Fibroblast of lung (primary cell): ENCODE measurements at regions not wholly inside any gene's neighbourhood (a gene's known extent, or its start where the extent isn't known, plus 50 kb on each side); places are given as distances from the start of the nearest gene placed in this dataset.

Source experiments
- DNase-seq, 2 donors: peaks; one replicate each; pipeline versions ENCODE4 v3.0.0 to v3.0.0-alpha.2; 2010; ENCODE audit warnings: low read depth in 2 of 2
- H2AFZ ChIP-seq: 2 replicates; pipeline ENCODE4 v1.5.1; 2012; ENCODE audit warnings: low read length, control low read depth, inconsistent platforms
- H3K27ac ChIP-seq: 2 replicates; pipeline ENCODE4 v1.5.1; 2011; ENCODE audit warnings: low read length, control low read depth; ENCODE audit not compliant: insufficient read depth
- H3K27me3 ChIP-seq: 2 replicates; pipeline ENCODE4 v1.5.1; 2011; ENCODE audit warnings: mild to moderate bottlenecking, low read length; ENCODE audit not compliant: control insufficient read depth, insufficient read depth
- H3K36me3 ChIP-seq: 2 replicates; pipeline ENCODE4 v1.5.1; 2011; ENCODE audit warnings: low read length; ENCODE audit not compliant: control insufficient read depth, insufficient read depth
- H3K4me1 ChIP-seq: 2 replicates; pipeline ENCODE4 v1.5.1; 2011; ENCODE audit warnings: low read length; ENCODE audit not compliant: control insufficient read depth, insufficient read depth; ENCODE audit errors: extremely low read depth
- H3K4me2 ChIP-seq: 2 replicates; pipeline ENCODE4 v1.5.1; 2011; ENCODE audit warnings: low read length, control low read depth; ENCODE audit not compliant: insufficient read depth; ENCODE audit errors: extremely low read depth
- H3K4me3 ChIP-seq, 4 experiments: fragments of 200-600 bp in 1 of 4; sonication (generic) in 1 of 4; replicated peaks in 1 of 4; 2 replicates each; pipeline ENCODE4 v1.5.1; 2011 to 2016; ENCODE audit warnings: low read length in 4 of 4, low read depth in 3 of 4, mild to moderate bottlenecking in 3 of 4, control low read depth in 2 of 4, inconsistent platforms in 1 of 4, mixed read lengths in 1 of 4; ENCODE audit not compliant: insufficient read depth in 1 of 4; ENCODE audit errors: control extremely low read depth in 1 of 4
- H3K79me2 ChIP-seq: 2 replicates; pipeline ENCODE4 v1.5.1; 2012; ENCODE audit warnings: mild to moderate bottlenecking, low read length, inconsistent platforms; ENCODE audit not compliant: control insufficient read depth, insufficient read depth
- H3K9ac ChIP-seq: 2 replicates; pipeline ENCODE4 v1.5.1; 2011; ENCODE audit warnings: mild to moderate bottlenecking, low read length, control low read depth; ENCODE audit not compliant: insufficient read depth
- H3K9me3 ChIP-seq: 2 replicates; pipeline ENCODE4 v1.5.1; 2012; ENCODE audit warnings: low read depth, low read length; ENCODE audit not compliant: control insufficient read depth, insufficient read depth
- H4K20me1 ChIP-seq: 2 replicates; pipeline ENCODE4 v1.5.1; 2011; ENCODE audit warnings: low read length; ENCODE audit not compliant: control insufficient read depth, insufficient read depth; ENCODE audit errors: extremely low read depth
- EZH2 ChIP-seq: IDR thresholded peaks from 2 replicates; pipeline ENCODE4 v1.5.1; 2012; ENCODE audit warnings: low read length, control low read depth, mild to moderate bottlenecking; ENCODE audit errors: missing control alignments
- TF ChIP-seq, protein P1 (sequence below), 2 donors: IDR thresholded peaks in 1 of 2; conservative IDR thresholded peaks in 1 of 2; 1 replicate in 1 of 2; 2 replicates in 1 of 2; pipeline ENCODE4 v1.5.1; 2011 to 2012; ENCODE audit warnings: low read length in 2 of 2, control low read depth in 1 of 2, inconsistent platforms in 1 of 2, low read depth in 1 of 2, mild to moderate bottlenecking in 1 of 2

DNA sequence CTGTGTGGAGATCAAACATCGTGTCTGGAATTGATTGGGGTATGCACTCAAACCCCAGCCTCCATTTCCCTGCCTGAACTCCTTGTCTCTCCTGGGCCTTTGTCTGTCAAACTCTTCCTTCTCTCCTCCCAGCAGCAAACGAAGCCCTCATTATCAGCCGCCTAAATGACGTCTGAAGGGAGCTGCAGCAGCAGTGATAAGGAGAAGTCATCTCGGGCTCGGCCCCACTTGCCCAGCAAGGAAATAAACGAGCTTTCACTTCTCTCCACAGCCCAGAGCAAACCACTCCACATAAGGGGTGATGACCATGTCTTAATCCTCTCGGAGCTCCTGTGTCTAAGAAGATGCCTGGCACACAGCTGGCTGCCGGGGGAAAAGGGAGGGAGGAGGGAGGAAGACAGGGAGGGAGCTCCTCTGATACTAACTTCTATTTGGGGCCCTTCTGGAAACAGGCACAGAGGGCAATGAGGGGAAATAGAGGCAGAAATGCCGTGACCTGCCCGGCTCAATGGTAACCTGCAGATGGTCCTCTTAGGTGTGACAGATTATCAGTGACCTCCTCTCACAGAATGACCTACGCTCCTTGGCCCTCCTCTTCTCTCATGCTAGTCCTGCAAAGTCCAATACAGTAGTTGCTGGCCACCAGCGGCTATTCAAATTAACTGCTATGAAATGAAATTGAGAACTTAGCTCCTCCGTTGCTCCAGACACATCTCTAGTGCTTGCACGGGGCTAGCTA lies 100.4 kb downstream of the PXDC1 start:
- DNase-seq: no peak
- no peak overlapping the region for H2AFZ ChIP-seq

DNA sequence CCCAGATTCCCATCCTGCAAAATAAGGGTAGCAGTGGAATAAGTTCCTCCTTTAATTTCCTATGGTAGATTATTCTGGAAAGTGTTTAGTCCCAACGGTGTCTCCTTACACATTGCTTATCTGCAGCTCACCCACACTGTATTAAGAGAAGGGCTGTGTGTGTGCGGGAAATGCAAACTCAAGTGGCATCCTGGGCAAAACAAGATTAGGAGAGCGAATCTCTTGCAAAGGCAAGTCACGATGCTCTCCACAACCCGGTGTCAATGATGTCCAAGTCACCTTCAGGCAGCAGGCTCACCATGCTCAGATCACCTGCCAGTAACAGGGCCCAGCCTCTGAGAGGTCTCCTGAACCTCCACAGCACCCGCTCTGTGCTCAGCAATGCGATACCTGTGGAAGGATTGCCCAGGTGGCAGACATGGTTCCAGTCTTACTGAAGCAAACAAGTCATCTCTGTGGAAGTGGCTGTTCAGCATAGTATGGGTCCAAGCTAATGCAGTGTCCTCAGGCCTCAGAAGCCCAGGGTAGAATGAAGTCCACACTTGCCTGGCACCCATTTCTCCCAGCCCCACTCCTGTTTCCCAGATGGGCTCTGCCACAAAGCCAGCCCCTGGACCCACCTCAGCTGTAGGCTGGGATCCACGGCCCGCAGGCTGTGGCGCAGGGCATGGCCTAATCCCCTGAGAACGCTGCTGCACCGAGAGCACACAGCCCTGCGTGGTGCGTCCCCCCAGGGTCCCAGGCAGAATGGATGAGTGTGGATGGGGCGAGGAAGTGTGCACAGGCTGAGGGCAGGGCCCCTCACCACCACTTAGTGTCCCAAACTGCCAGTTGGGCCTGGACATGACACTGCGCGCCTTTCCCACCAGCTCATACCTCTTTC lies 101.2 kb downstream of the PXDC1 start:
- Histone ChIP-seq H3K4me2 (no peak overlapping the region), H3K9me3 (no peaks in the 10 kb centered on the region), H3K4me3 (no peak overlapping the region), H2AFZ (no peak overlapping the region), H3K27me3 (peaks cover 12% of the 10 kb centered on the region), H4K20me1 (no peaks in the 10 kb centered on the region), H3K9ac (no peak overlapping the region), H3K36me3 (no peaks in the 10 kb centered on the region), H3K79me2 (no peaks in the 10 kb centered on the region), H3K4me1 (no peaks in the 10 kb centered on the region), H3K27ac (no peak overlapping the region)
- no peak for DNase-seq
- TF ChIP-seq, protein P1, sequence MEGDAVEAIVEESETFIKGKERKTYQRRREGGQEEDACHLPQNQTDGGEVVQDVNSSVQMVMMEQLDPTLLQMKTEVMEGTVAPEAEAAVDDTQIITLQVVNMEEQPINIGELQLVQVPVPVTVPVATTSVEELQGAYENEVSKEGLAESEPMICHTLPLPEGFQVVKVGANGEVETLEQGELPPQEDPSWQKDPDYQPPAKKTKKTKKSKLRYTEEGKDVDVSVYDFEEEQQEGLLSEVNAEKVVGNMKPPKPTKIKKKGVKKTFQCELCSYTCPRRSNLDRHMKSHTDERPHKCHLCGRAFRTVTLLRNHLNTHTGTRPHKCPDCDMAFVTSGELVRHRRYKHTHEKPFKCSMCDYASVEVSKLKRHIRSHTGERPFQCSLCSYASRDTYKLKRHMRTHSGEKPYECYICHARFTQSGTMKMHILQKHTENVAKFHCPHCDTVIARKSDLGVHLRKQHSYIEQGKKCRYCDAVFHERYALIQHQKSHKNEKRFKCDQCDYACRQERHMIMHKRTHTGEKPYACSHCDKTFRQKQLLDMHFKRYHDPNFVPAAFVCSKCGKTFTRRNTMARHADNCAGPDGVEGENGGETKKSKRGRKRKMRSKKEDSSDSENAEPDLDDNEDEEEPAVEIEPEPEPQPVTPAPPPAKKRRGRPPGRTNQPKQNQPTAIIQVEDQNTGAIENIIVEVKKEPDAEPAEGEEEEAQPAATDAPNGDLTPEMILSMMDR (conservative IDR thresholded peaks at IDR 0.05 in 1 of 2, IDR thresholded peaks at IDR 0.05 in 1 of 2; ENCODE audit: low read depth in 1 of 2, low read length in 2 of 2): no peak
- no peak for TF ChIP-seq EZH2

More for the DNA sequence above, 100.4 kb downstream of the PXDC1 start:
- Histone ChIP-seq H3K4me1 (no peaks in the 10 kb centered on the region), H3K9me3 (no peaks in the 10 kb centered on the region), H3K9ac (no peak overlapping the region), H4K20me1 (no peaks in the 10 kb centered on the region), H3K79me2 (no peaks in the 10 kb centered on the region), H3K4me2 (no peak overlapping the region), H3K4me3 (no peak overlapping the region), H3K36me3 (no peaks in the 10 kb centered on the region), H3K27ac (no peak overlapping the region), H3K27me3 (peaks cover 12% of the 10 kb centered on the region)
- TF ChIP-seq, protein P1 (conservative IDR thresholded peaks at IDR 0.05 in 1 of 2, IDR thresholded peaks at IDR 0.05 in 1 of 2; ENCODE audit: low read depth in 1 of 2, low read length in 2 of 2): no peak
- TF ChIP-seq EZH2: no peak

DNA sequence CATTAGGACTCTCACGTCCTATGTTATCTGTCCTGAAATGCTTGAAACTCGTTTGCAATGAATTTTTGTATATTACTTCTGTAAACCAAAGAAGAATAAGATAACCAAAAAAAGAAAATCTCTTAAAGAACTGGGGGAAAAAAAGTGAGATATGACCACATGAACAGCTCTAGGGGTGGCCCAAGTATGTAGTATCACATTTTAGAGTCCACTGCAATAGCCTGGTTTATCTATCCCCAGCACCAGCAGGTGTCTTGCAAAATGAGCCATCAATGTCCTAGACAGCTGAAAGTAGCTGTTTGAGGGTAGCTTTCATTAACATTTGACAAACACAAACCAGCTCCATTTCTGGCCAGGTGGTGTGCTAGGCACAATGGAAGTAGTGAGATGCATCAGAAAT lies 102.8 kb downstream of the PXDC1 start:
- H3K79me2 ChIP-seq: no peaks in the 10 kb centered on the region
- no peak overlapping the region for H3K27ac ChIP-seq
- no peaks in the 10 kb centered on the region for H3K4me1 ChIP-seq
- H3K9me3 ChIP-seq: no peaks in the 10 kb centered on the region
- no peaks in the 10 kb centered on the region for H4K20me1 ChIP-seq
- H3K9ac ChIP-seq: no peak overlapping the region
- no peaks in the 10 kb centered on the region for H3K36me3 ChIP-seq
- TF ChIP-seq, protein P1 (conservative IDR thresholded peaks at IDR 0.05 in 1 of 2, IDR thresholded peaks at IDR 0.05 in 1 of 2; ENCODE audit: low read depth in 1 of 2, low read length in 2 of 2): no peak
- TF ChIP-seq EZH2: no peak
- no peak overlapping the region for H3K4me2 ChIP-seq
- H3K27me3 ChIP-seq: peaks cover 4% of the 10 kb centered on the region
- no peak overlapping the region for H2AFZ ChIP-seq
- DNase-seq: no peak
- no peak overlapping the region for H3K4me3 ChIP-seq
